Medulla oblongata (tissue), 1 donor: ENCODE measurements at regions not wholly inside any gene's neighbourhood (a gene's known extent, or its start where the extent isn't known, plus 50 kb on each side); places are given as distances from the start of the nearest gene placed in this dataset.
"Not testable (repeated sequence)": the region's sequence is repeated elsewhere in the genome, so short reads cannot be mapped to it uniquely, and the experiment has no call there.

ENCODE experiments used
- DNase-seq: peaks from one replicate; pipeline ENCODE4 v3.0.0-alpha.2; 2015; ENCODE audit errors: extremely low spot score

DNA sequence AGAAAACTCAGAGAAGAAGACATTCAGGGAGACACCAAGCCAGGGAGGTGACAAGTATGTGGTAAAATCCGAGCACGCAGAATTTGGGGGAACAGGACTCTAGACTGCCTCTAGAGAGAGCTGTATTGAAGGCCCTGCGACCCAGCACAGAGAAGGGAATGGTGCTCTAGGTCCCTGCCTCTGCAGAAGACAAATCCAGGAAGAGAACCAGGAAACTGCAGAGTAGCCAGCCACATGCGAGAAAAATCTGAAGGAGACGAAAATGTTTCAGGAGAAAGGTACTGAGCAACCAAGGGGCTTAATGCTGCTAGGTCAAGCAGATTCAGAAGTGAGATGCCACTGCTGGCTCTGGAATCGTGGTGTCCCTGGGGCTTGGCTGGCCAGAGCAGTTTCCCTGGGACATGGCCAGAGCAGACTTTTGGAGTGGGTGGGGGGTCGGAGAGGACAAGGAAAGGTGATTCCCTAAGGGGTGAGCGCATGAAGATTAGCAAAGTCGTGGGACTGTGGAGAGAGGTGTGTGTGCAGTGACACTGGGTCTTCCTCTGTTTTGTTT is 158.0 kb upstream of the KLF6 start:
- no peak for DNase-seq

- no peak for DNase-seq
Observed at GRCh38 chr10:3941676-3942075, 156.7 kb upstream of the KLF6 start.

- DNase-seq, result no peak
Observed at GRCh38 chr10:3936422-3937040, 151.5 kb upstream of the KLF6 start.

DNA sequence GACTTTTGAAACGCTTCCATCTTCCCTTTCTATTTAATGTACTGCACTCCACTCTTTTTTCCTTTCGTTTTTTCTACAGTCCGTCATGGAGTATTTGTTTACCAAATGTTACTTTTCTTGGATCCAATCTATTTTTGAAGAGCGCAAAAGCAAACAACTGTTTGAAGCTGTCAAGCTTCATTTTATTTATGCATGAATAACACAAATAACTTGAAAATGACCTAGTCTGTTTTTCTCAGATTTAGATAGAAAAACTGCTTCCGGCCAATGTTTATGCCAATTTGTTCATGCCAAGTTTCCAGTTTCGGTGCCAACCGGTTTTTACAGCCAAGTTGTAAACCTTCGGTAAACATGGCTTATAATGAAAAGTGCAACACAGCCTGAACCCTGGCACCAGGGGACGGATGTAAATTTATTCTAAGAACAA is 150.9 kb upstream of the KLF6 start:
- DNase-seq, result no peak

- peak; percentile 68 for DNase-seq
Observed at GRCh38 chr10:3935141-3935540, 150.1 kb upstream of the KLF6 start.

GRCh38 chr10:3933733-3934132 is 148.7 kb upstream of the KLF6 start:
- no peak for DNase-seq

GRCh38 chr10:3932597-3933375 is 147.8 kb upstream of the KLF6 start:
- peak; percentile 21 for DNase-seq

DNA sequence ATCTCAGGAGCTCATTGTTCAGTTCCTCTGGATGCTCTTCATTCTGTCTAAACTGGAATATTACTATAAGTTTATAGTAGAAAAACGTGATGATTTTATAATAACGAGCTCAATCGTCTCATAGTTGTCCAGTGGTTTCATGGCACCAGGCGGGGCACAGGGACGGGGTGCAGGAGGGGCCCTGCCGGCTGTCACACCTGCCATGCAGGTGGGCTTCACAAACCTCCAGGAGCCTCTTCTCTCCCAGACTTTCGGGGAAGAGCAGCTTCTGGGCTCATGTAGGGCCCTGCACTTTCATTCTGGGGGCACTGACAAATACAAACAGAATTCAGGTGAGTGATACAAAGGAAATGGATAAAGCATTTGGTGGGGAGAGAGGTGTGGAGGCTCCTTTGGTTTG is 146.9 kb upstream of the KLF6 start:
- DNase-seq, result no peak

DNA sequence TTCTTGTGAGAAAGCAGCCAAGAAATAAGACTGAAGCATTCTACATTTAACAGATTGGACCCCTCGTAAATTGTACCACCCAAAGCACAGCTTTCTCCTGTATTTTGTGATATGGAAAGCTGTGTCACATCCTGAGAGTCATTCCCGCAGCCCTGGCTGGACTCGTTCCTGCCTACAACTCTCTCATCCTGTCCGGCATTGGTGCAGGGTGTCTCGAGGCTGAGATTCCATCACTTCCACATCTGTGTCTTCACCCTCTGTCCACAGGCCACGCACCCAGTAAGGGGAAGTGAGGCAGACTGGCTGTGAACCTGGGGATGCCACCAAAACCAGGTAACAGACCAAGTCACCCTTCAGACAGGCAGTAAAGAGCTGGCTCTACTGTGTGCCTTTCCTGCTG is 146.2 kb upstream of the KLF6 start:
- no peak for DNase-seq

- no peak for DNase-seq
Observed at GRCh38 chr10:3928569-3928968, 143.6 kb upstream of the KLF6 start.

DNA sequence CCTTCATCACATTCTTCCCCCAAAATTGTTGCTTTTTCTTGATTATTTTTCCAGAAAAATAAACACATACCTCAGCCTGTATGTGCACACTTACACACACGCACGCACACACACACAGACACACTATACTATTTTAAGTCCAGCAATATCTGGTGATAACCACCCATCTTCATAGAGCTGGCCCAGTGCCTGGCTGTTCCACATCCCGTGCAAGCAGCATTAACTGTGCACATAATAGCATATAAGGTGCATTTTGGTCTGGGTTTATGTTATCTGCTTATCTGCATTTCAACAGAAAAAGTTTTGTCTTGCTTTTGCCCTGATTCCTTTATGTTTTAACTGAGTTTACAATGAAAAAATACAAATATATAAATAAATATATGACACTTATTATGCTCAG is 143.1 kb upstream of the KLF6 start:
- DNase-seq, result no peak

- DNase-seq, result no peak
Observed at GRCh38 chr10:3926675-3927525, 141.9 kb upstream of the KLF6 start.

- no peak for DNase-seq
Observed at GRCh38 chr10:3926258-3926657, 141.2 kb upstream of the KLF6 start.

GRCh38 chr10:3925184-3925583 is 140.2 kb upstream of the KLF6 start:
- no peak for DNase-seq

DNA sequence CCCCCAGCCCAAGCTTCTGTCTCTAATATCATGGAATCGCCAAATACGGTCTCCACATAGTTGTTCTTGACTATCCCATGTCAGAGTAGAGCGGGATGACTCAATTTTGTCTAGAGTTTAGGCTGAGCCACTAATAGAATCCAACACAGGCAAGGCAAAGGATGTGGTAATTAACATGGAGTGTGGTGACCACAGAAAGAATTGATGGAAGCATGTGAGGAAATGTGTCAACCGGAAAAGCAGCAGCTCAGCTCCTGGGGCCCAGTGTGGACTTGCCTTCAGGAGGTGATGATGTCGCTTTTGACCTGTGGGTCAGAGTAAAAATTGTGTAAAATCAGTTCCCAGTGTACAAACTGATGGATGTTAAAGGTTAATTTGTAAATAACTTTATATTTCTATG is 139.3 kb upstream of the KLF6 start:
- no peak for DNase-seq

DNA sequence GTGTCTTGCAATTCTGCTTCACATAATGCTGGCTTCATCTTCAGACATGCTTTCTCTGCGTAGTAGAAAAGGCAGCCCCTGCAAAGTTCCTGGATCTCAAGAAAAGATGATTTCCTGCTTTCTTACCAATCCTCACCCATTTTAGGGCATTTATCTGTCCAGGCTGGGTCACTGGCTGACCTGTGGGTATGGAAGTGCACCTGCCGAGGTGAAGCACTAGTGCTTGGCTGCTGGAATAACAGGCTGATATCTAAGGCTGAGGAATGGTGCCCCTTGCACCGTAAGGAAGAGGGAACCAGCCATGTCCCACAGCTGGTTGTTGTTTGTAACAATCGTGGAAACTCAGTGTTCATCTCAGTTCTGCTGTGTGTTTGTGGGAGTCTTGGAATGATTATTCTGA is 138.0 kb upstream of the KLF6 start:
- no peak for DNase-seq

GRCh38 chr10:3919709-3920308 is 134.8 kb upstream of the KLF6 start:
- no peak for DNase-seq

GRCh38 chr10:3917392-3917791 is 132.4 kb upstream of the KLF6 start:
- not testable (repeated sequence) for DNase-seq

DNA sequence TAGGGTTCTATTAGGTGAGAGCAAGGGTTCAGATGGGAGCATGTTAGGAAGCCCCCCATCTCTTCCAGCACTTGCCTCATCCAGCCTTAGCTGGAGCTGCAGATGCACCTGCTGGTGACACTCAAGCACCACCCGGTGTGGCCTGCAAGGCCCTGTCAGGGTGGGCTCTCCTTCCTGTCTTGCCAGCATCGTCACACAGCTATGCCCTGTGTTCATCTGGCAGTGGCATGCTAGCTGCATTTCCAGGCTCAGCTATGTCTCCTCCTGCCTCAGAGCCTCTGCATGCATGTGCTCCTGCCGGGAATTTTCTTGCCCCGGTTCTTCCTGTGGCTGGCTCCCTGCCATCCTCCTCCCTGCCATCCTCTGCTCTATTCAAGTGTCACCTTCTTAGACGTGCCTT is 129.7 kb upstream of the KLF6 start:
- no peak for DNase-seq

GRCh38 chr10:3911713-3912442 is 126.9 kb upstream of the KLF6 start:
- DNase-seq, result no peak

- DNase-seq, result no peak
Observed at GRCh38 chr10:3911241-3911640, 126.2 kb upstream of the KLF6 start.
